ENCODE measurements at regions not wholly inside any gene's neighbourhood (a gene's known extent, or its start where the extent isn't known, plus 50 kb on each side); places are given as distances from the start of the nearest gene placed in this dataset.

- Histone ChIP-seq H3K4me2 (replicated peaks; ENCODE audit: extremely low read depth, low read length, poor library complexity, severe bottlenecking) (no peak overlapping the region), H3K36me3 (replicated peaks in 1 of 2; ENCODE audit: control insufficient read depth in 1 of 2, insufficient read depth in 2 of 2, low read length in 2 of 2) (no peaks in the 10 kb centered on the region), H4K20me1 (ENCODE audit: insufficient read depth, low read length) (no peaks in the 10 kb centered on the region), H3K9ac (ENCODE audit: insufficient read depth, low read length, poor library complexity, severe bottlenecking) (no peak overlapping the region), H3K4me3 (replicated peaks in 1 of 3; ENCODE audit: low read depth in 2 of 3, low read length in 3 of 3) (no peak overlapping the region), H3K27me3 (ENCODE audit: control insufficient read depth in 2 of 2, insufficient read depth in 2 of 2, low read length in 2 of 2) (no peaks in the 10 kb centered on the region), H3K9me3 (replicated peaks in 1 of 2; ENCODE audit: control insufficient read depth in 1 of 2, insufficient read depth in 1 of 2, low read length in 2 of 2) (no peaks in the 10 kb centered on the region), H3K27ac (ENCODE audit: low read depth in 1 of 2, low read length in 2 of 2) (no peak overlapping the region), H3K79me2 (ENCODE audit: insufficient read depth, low read length) (no peaks in the 10 kb centered on the region), H2AFZ (ENCODE audit: insufficient read depth, low read depth, low read length, poor library complexity, severe bottlenecking) (no peak overlapping the region), H3K4me1 (ENCODE audit: control insufficient read depth in 1 of 2, insufficient read depth in 2 of 2, low read length in 2 of 2) (peaks cover 12 to 20% of the 10 kb centered on the region in 2 donors)
- Mint-ChIP-seq H3K27me3 (ENCODE audit: low read depth in 3 of 3) (peaks cover 0 to 3% (median 0%) of the 10 kb centered on the region in 3 donors), H3K4me3 (no peak overlapping the region), H3K36me3 (no peaks in the 10 kb centered on the region), H3K27ac (peak overlapping the region in 3 of 7 donors; percentile 52 to 74 (median 56)), H3K4me1 (peaks cover 22% of the 10 kb centered on the region), H3K9me3 (peaks cover 0 to 5% (median 4%) of the 10 kb centered on the region in 7 donors)
- no peak for TF ChIP-seq CTCF (IDR thresholded peaks at IDR 0.05)
- no peak for DNase-seq
- intact Hi-C loops (cut with micrococcal nuclease): no loop called here
- 96% methylated on average over 3 of the region's 6 CpGs for WGBS (ENCODE audit: insufficient coverage)
These were observed 145.3 kb downstream of the HINT1 start for GRCh38 chr5:131019601-131020315.

GRCh38 chr5:131019111-131019510 lies 145.9 kb downstream of the HINT1 start:
- Histone ChIP-seq H3K9me3 (replicated peaks in 1 of 2; ENCODE audit: control insufficient read depth in 1 of 2, insufficient read depth in 1 of 2, low read length in 2 of 2) (no peaks in the 10 kb centered on the region), H3K9ac (ENCODE audit: insufficient read depth, low read length, poor library complexity, severe bottlenecking) (no peak overlapping the region), H3K27ac (ENCODE audit: low read depth in 1 of 2, low read length in 2 of 2) (no peak overlapping the region), H3K79me2 (ENCODE audit: insufficient read depth, low read length) (no peaks in the 10 kb centered on the region), H3K4me2 (replicated peaks; ENCODE audit: extremely low read depth, low read length, poor library complexity, severe bottlenecking) (no peak overlapping the region), H3K4me1 (ENCODE audit: control insufficient read depth in 1 of 2, insufficient read depth in 2 of 2, low read length in 2 of 2) (peaks cover 12 to 20% of the 10 kb centered on the region in 2 donors), H3K27me3 (ENCODE audit: control insufficient read depth in 2 of 2, insufficient read depth in 2 of 2, low read length in 2 of 2) (no peaks in the 10 kb centered on the region), H4K20me1 (ENCODE audit: insufficient read depth, low read length) (no peaks in the 10 kb centered on the region), H3K36me3 (replicated peaks in 1 of 2; ENCODE audit: control insufficient read depth in 1 of 2, insufficient read depth in 2 of 2, low read length in 2 of 2) (no peaks in the 10 kb centered on the region), H2AFZ (ENCODE audit: insufficient read depth, low read depth, low read length, poor library complexity, severe bottlenecking) (no peak overlapping the region), H3K4me3 (replicated peaks in 1 of 3; ENCODE audit: low read depth in 2 of 3, low read length in 3 of 3) (no peak overlapping the region)
- Mint-ChIP-seq H3K4me1 (peaks cover 22% of the 10 kb centered on the region), H3K36me3 (no peaks in the 10 kb centered on the region), H3K27me3 (ENCODE audit: low read depth in 3 of 3) (peaks cover 0 to 3% (median 0%) of the 10 kb centered on the region in 3 donors), H3K27ac (peak overlapping the region in 3 of 7 donors; percentile 23 to 74 (median 52)), H3K4me3 (no peak overlapping the region), H3K9me3 (peaks cover 0 to 7% (median 4%) of the 10 kb centered on the region in 7 donors)
- DNase-seq: peak in 1 of 3 donors; percentile 37
- WGBS (ENCODE audit: insufficient coverage): no CpG with 5 or more reads among the region's 1 CpG
- intact Hi-C loops (cut with micrococcal nuclease): no loop called here
- no peak for TF ChIP-seq CTCF (IDR thresholded peaks at IDR 0.05)
